Spleen (tissue), 11 donors: ENCODE measurements at regions not wholly inside any gene's neighbourhood (a gene's known extent, or its start where the extent isn't known, plus 50 kb on each side); places are given as distances from the start of the nearest gene placed in this dataset.

ENCODE experiments used
- DNase-seq: peaks from one replicate; pipeline ENCODE4 v3.0.0-alpha.2; 2020
- H3K27ac ChIP-seq, 8 donors: fragments of 200-600 bp; sonication (generic) in 7 of 8; 1 replicate in 4 of 8; 2 replicates in 4 of 8; pipeline versions ENCODE4 v1.5.0 to v1.8.0; 2016 to 2021; ENCODE audit warnings: inconsistent platforms in 4 of 8, mild to moderate bottlenecking in 4 of 8, moderate library complexity in 1 of 8
- H3K27me3 ChIP-seq, 7 donors: fragments of 200-600 bp; sonication (generic) in 6 of 7; replicated peaks in 1 of 7; 1 replicate in 4 of 7; 2 replicates in 3 of 7; pipeline versions ENCODE4 v1.5.0 to v1.8.0; 2016 to 2021; ENCODE audit warnings: inconsistent platforms in 3 of 7, mild to moderate bottlenecking in 1 of 7
- H3K36me3 ChIP-seq, 6 donors: fragments of 200-600 bp; sonication (generic) in 5 of 6; 1 replicate in 4 of 6; 2 replicates in 2 of 6; pipeline versions ENCODE4 v1.5.0 to v1.8.0; 2016 to 2021; ENCODE audit warnings: inconsistent platforms in 2 of 6
- H3K4me1 ChIP-seq, 6 donors: fragments of 200-600 bp; sonication (generic) in 5 of 6; 1 replicate in 3 of 6; 2 replicates in 3 of 6; pipeline versions ENCODE4 v1.5.0 to v1.8.0; 2016 to 2021; ENCODE audit warnings: inconsistent platforms in 3 of 6
- H3K4me3 ChIP-seq, 8 donors: fragments of 200-600 bp; sonication (generic) in 7 of 8; 1 replicate in 4 of 8; 2 replicates in 4 of 8; pipeline versions ENCODE4 v1.5.0 to v1.8.0; 2016 to 2021; ENCODE audit warnings: inconsistent platforms in 4 of 8, mild to moderate bottlenecking in 4 of 8, moderate library complexity in 2 of 8
- H3K9me3 ChIP-seq, 8 donors: fragments of 200-600 bp; sonication (generic) in 7 of 8; 1 replicate in 4 of 8; 2 replicates in 4 of 8; pipeline versions ENCODE4 v1.5.0 to v1.8.0; 2016 to 2021; ENCODE audit warnings: inconsistent platforms in 4 of 8
- POLR2A ChIP-seq, 3 donors: fragments of 450-650 bp; IDR thresholded peaks; one replicate each; pipeline ENCODE4 v1.5.1; 2017; ENCODE audit warnings: antibody characterized with exemption in 3 of 3, mild to moderate bottlenecking in 1 of 3
- POLR2AphosphoS5 ChIP-seq, 3 donors: sonication (generic); formaldehyde crosslinking; IDR thresholded peaks; one replicate each; pipeline ENCODE4 v1.5.1; 2017; ENCODE audit warnings: antibody characterized with exemption in 3 of 3
- WGBS, 5 donors: extraction: QIAGEN DNeasy Blood & Tissue Kit in 3 of 5; methylation state at CpG; one replicate each; pipeline versions ENCODE4 v1.1.5 to v1.1.7; 2013 to 2018; 5-methylcytosine and 5-hydroxymethylcytosine counted together
- intact Hi-C: fragments of 100-400 bp; cut with DNase I; formaldehyde crosslinking; loops from one replicate; pipeline ENCODE4 v1.15.0; 2023; ENCODE audit warnings: low total_unique reads
- TF ChIP-seq, protein P1 (sequence below), 11 experiments: fragments of 200-600 bp in 7 of 11; fragments of 450-650 bp in 4 of 11; sonication (generic) in 4 of 11; IDR thresholded peaks in 8 of 11; conservative IDR thresholded peaks in 3 of 11; 1 replicate in 7 of 11; 2 replicates in 4 of 11; pipeline versions ENCODE4 v1.4.0 to v1.8.0; 2016 to 2021; ENCODE audit warnings: antibody characterized with exemption in 11 of 11, inconsistent platforms in 4 of 11, mild to moderate bottlenecking in 1 of 11
- donor health status: healthy with polysubstance abuse.
- donor health status: DM: no; HTN: no; CAD: no; lungs with moderate emphysema.
- donor health status: DM: no; HTN: no; CAD: no.
- donor health status: Bipolar disorder and iron deficiency.
- donor health status: healthy.
- donor health status: DM: no; HTN: no; CAD: no.
- donor health status: DM: yes; HTN: yes; CAD: no.

DNA sequence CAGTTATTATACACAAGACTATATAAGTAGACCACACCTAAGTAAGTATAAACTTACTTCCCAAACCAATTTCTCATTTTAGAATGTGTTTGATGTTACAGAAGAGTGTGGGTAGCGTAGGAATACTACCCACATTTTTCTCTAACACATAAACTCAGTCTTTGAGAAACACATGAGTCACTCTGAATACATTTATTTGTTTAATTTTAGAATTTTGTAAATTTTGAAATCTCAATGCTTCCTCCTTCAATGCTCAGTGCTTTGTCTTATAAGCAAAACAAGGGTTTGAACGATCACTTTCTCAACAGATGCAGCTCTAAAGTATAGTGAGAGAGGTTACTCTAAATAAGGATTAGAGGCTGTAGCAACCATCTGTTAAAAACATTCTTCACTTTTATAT lies 700.8 kb downstream of the SI start:
- 50 to 75% (median 56%) methylated on average over 2 of the region's 2 CpGs for WGBS, 5 donors
- no peaks in the 10 kb centered on the region for H3K36me3 ChIP-seq
- no peak overlapping the region for H3K27ac ChIP-seq
- intact Hi-C loops: no loop called here
- H3K9me3 ChIP-seq: no peaks in the 10 kb centered on the region
- H3K27me3 ChIP-seq: no peaks in the 10 kb centered on the region
- DNase-seq: no peak
- no peak overlapping the region for H3K4me3 ChIP-seq
- no peaks in the 10 kb centered on the region for H3K4me1 ChIP-seq
- no peak for TF ChIP-seq POLR2A (IDR thresholded peaks at IDR 0.05)
- TF ChIP-seq, protein P1, sequence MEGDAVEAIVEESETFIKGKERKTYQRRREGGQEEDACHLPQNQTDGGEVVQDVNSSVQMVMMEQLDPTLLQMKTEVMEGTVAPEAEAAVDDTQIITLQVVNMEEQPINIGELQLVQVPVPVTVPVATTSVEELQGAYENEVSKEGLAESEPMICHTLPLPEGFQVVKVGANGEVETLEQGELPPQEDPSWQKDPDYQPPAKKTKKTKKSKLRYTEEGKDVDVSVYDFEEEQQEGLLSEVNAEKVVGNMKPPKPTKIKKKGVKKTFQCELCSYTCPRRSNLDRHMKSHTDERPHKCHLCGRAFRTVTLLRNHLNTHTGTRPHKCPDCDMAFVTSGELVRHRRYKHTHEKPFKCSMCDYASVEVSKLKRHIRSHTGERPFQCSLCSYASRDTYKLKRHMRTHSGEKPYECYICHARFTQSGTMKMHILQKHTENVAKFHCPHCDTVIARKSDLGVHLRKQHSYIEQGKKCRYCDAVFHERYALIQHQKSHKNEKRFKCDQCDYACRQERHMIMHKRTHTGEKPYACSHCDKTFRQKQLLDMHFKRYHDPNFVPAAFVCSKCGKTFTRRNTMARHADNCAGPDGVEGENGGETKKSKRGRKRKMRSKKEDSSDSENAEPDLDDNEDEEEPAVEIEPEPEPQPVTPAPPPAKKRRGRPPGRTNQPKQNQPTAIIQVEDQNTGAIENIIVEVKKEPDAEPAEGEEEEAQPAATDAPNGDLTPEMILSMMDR (IDR thresholded peaks at IDR 0.05 in 8 of 11, conservative IDR thresholded peaks at IDR 0.05 in 3 of 11): no peak
- TF ChIP-seq POLR2AphosphoS5 (IDR thresholded peaks at IDR 0.05): no peak

DNA sequence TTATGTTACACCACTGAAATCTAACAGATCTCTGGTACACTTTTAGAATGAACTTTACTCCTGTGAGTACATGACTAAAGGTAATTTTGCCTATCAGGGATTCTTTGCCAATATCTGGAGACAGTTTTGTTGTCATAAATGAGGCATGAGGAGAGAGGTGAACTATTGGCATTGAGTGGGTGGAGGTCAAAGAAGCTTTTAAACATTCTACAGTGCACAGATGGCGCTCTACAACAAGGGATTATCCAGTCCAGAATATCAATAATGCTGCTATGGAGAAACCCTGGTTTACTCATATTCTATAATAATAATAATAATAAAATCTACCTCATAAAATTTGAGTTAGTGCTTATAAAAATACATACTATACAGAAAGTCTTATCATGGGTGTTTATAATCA lies 702.3 kb downstream of the SI start:
- 80 to 88% (median 87%) methylated on average over 1 of the region's 1 CpG for WGBS, 5 donors
- DNase-seq: no peak
- H3K36me3 ChIP-seq: no peaks in the 10 kb centered on the region
- no peaks in the 10 kb centered on the region for H3K4me1 ChIP-seq
- no peak for TF ChIP-seq POLR2AphosphoS5 (IDR thresholded peaks at IDR 0.05)
- no peak for TF ChIP-seq POLR2A (IDR thresholded peaks at IDR 0.05)
- TF ChIP-seq, protein P1 (IDR thresholded peaks at IDR 0.05 in 8 of 11, conservative IDR thresholded peaks at IDR 0.05 in 3 of 11): no peak
- H3K27me3 ChIP-seq: no peaks in the 10 kb centered on the region
- intact Hi-C loops: no loop called here
- no peaks in the 10 kb centered on the region for H3K9me3 ChIP-seq
- no peak overlapping the region for H3K4me3 ChIP-seq
- H3K27ac ChIP-seq: no peak overlapping the region

DNA sequence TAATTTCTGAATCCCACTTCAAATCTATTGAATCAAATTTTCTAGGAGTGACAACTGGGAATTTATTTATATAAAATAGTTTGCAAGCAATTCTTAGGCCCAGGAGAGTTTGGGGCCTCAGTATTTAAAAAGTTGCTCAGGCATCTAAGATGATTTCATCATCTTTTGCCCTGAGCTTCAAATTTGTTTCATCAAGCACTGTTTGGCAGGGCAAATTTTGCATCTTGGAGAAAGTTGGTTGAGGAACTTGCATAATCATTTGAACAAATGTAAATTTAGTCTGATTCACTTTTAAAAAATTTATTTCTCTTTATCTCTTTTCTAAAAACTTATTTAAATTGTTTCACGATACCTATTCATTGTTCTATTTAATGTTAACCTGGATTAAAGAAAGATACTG lies 702.8 kb downstream of the SI start:
- Histone ChIP-seq H3K27ac (no peak overlapping the region), H3K4me3 (no peak overlapping the region), H3K9me3 (no peaks in the 10 kb centered on the region), H3K27me3 (no peaks in the 10 kb centered on the region), H3K36me3 (no peaks in the 10 kb centered on the region), H3K4me1 (no peaks in the 10 kb centered on the region)
- DNase-seq: no peak
- TF ChIP-seq POLR2A (IDR thresholded peaks at IDR 0.05): no peak
- TF ChIP-seq POLR2AphosphoS5 (IDR thresholded peaks at IDR 0.05): no peak
- TF ChIP-seq, protein P1 (IDR thresholded peaks at IDR 0.05 in 8 of 11, conservative IDR thresholded peaks at IDR 0.05 in 3 of 11): no peak
- intact Hi-C loops: no loop called here
- WGBS, 5 donors: 37 to 98% (median 78%) methylated on average over 1 of the region's 1 CpG

DNA sequence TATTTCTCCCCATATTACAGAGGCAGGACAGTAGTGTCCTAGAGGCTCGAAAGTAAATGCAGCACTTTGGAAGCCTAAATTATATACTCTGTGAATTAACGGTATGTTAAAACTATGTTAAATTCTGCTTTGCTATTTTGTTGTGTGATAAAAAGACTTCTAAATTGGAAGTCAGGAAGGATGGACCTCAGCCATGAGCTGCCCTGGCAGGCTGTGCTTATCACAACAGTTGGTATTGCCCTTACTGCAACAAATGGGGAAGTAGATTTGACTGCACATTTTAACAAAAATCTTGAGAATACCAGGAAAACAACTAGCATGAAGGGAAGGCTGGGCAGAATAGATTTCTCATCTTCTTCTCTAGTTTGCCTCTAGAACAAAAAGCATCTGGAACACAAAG lies 706.6 kb downstream of the SI start:
- Histone ChIP-seq H3K27me3 (no peaks in the 10 kb centered on the region), H3K4me3 (no peak overlapping the region), H3K27ac (no peak overlapping the region), H3K4me1 (no peaks in the 10 kb centered on the region), H3K9me3 (no peaks in the 10 kb centered on the region), H3K36me3 (no peaks in the 10 kb centered on the region)
- WGBS, 5 donors: 58 to 90% (median 79%) methylated on average over 2 of the region's 2 CpGs
- DNase-seq: no peak
- TF ChIP-seq, protein P1 (IDR thresholded peaks at IDR 0.05 in 8 of 11, conservative IDR thresholded peaks at IDR 0.05 in 3 of 11): no peak
- TF ChIP-seq POLR2AphosphoS5 (IDR thresholded peaks at IDR 0.05) (no peak), POLR2A (IDR thresholded peaks at IDR 0.05) (no peak)
- intact Hi-C loops: no loop called here
